GM18508 (cell line): ENCODE measurements at regions not wholly inside any gene's neighbourhood (a gene's known extent, or its start where the extent isn't known, plus 50 kb on each side); places are given as distances from the start of the nearest gene placed in this dataset.

ENCODE experiments used
- ATAC-seq: cut with Tn5 transposase; IDR thresholded peaks from one replicate; pipeline ENCODE4 v1.9.1; 2021; ENCODE audit warnings: moderate number of reproducible peaks; ENCODE audit not compliant: insufficient read depth, unreplicated experiment

GRCh38 chr6:114783083-114783482 lies 440.3 kb upstream of the HS3ST5 start:
- no peak for ATAC-seq

GRCh38 chr6:114764866-114765265 lies 422.0 kb upstream of the HS3ST5 start:
- ATAC-seq: no peak

GRCh38 chr6:114762145-114762544 lies 419.3 kb upstream of the HS3ST5 start:
- no peak for ATAC-seq

DNA sequence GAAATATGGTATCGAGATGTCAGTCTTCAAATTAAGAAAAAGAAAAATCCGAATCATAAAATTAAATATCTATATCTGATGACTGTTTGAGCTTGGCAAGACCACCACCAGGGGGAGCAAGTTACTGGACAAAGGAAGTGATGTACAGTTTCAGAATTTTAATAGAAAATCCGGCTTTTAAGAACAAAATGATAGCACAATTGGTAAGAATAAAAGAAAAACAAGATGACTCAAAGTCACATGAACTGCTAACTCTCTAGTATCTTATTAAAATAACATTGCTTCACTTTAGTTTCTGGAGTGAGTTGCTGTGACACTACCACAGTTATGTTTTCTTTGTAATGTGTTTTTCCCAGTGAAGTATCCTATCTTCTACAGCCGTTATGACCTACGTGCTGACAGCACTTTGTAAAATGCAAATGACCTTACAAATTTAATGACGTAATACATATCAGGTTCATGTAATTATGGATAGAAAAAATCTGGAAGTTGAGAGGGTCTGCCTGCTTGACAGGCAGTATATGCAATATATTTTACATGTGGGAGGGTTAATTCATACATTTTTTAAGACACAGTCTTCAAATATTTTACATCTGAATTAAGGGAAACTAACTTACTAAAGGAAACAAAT lies 405.3 kb upstream of the HS3ST5 start:
- no peak for ATAC-seq

DNA sequence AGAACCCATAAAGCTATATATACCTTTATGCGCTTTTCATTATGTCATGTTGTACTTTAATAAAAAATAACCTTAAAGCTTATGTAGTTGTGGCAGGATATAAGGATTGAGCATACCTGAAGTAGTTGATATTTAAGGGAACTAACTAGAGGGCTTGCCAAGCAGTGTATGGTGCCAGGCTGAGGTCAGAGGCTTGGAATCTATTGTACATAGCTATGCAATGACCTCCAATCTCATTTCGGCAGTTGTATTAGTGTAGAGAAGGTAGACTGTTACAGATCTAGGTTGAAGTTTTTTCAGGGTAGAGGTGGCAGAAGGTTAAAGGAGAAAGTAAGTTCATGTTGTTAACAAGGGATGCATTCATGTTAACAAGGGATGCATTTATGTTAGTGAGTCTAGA lies 397.7 kb upstream of the HS3ST5 start:
- no peak for ATAC-seq

- ATAC-seq: no peak
Measured at GRCh38 chr6:114739656-114740055, 396.8 kb upstream of the HS3ST5 start.

DNA sequence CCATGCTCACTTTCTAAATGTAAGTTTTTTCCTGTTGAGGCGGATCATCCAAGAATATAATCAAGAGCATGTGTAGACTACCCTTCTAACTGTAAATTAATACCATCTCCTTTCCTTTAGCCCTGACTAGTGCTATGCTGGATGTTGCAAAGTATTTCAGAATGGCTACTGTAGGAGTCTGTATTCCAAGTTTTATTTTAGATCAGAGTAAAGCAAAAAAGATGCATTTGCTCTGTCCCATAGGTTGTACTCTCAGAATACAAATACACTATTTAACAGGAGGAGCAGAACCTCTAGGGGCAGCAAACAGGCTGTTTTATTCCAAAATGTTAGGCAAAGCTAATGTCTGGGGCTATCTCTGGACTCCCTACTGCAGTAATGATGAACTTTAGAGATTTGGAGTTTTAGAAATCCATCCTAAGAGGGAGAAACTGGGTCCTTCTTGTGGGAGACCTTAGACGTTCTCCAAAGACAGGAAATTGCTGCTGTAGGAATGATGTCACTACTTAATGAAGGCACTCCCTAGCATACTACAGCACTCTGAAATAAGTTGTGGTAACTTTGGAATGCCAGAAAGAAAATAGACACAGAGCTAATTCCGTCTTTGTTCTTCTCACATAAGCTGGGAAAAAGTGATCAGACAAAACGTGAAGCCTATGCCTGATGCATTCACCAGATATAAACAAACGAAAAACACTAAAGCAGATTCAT lies 392.4 kb upstream of the HS3ST5 start:
- ATAC-seq: no peak

- ATAC-seq: no peak
Measured at GRCh38 chr6:114733596-114733995, 390.8 kb upstream of the HS3ST5 start.

DNA sequence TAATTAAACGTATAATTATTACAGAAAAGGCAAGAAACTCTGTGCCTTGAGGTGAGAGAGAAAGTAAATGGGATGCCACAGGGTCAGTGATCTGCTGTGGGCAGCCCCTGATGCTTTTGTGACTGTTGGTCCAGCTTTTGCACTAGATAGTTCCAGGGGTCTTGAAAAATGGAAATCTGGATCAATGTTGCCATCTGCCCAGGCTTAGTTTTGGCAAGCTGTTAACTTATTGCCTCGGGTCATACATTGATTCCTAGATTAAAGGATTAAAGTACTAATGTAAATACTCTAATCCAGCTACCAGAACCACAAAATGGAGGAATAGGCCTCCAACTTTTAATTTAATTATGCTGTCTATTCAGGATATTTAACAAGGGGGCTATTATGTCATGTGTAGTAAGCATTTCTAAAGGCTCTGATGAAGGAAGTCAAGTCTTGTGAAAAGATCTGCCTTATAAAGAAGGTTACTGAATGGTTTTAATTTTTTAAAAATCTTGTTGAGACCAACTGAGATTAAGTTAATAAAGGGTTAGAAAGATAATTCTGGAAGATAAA lies 376.0 kb upstream of the HS3ST5 start:
- no peak for ATAC-seq

GRCh38 chr6:114718186-114718585 lies 375.4 kb upstream of the HS3ST5 start:
- ATAC-seq: no peak

GRCh38 chr6:114714836-114715507 lies 372.1 kb upstream of the HS3ST5 start:
- ATAC-seq: peak; percentile 54

DNA sequence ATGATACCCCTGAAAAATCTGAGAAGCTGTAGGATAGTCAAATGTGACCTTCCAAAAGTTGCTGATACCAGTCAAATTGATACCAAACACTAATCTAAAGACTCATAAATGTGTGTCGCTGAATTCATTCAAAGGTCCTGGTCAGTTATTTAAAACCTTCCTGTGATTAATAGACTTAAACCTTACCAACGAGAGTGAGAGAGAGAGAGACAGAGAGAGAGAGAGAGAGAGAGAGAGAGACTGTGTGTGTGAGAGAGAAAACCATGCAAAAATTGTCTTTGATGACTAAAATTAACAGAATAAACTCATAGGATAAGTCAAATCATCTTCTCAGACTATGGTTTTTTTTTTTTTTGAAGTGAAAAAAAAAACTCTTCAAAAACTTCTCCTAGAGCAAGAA lies 370.9 kb upstream of the HS3ST5 start:
- peak; percentile 25 for ATAC-seq

GRCh38 chr6:114712129-114712662 lies 369.4 kb upstream of the HS3ST5 start:
- no peak for ATAC-seq

DNA sequence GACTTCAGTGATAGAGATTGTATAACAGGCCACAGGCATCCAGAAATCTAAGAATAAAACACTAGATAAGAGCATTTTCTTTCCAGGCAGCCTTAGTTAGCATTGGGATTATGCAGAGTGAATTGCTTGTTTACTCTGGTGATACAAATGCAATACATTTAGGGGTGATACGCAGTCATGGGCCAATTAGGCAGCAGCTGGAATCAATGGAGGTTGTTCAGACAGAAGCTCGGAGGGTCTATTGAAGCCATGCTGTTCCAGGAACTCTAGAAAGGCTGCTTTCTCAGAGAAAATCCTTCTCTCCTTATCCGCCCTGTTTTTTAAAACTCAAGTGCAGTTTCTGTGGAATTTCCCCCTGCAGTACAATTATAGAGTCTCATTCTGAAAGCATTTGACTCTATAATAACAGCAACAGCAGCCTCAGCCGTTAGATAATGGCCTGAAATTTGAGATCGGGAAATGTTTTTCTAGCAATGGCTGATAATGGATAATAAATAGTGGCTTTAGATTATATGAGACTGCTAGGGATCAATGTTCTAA lies 364.3 kb upstream of the HS3ST5 start:
- no peak for ATAC-seq

GRCh38 chr6:114690625-114691024 lies 347.8 kb upstream of the HS3ST5 start:
- no peak for ATAC-seq

GRCh38 chr6:114659513-114659912 lies 316.7 kb upstream of the HS3ST5 start:
- no peak for ATAC-seq

DNA sequence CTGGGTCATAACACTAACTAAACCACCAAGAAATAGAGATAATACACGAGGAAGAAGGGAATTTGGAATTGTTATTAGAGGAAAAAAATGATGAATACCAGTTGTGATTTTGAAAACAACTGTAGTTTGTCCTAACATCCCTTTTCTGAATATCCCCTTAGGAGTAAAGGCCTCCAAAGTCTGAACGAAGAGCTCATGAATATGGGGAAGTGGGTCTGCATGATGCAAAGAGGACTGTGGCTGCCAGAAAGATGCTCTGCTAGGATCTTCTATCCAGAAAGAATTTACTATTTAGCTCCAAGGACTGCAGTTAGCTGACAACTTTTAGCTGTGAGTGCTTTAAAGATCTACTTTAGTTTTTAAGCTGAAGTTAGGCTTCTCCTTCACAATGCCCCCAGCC lies 308.8 kb upstream of the HS3ST5 start:
- ATAC-seq: no peak

- ATAC-seq: no peak
Measured at GRCh38 chr6:114650891-114651290, 308.1 kb upstream of the HS3ST5 start.

- no peak for ATAC-seq
Measured at GRCh38 chr6:114649298-114649697, 306.5 kb upstream of the HS3ST5 start.

DNA sequence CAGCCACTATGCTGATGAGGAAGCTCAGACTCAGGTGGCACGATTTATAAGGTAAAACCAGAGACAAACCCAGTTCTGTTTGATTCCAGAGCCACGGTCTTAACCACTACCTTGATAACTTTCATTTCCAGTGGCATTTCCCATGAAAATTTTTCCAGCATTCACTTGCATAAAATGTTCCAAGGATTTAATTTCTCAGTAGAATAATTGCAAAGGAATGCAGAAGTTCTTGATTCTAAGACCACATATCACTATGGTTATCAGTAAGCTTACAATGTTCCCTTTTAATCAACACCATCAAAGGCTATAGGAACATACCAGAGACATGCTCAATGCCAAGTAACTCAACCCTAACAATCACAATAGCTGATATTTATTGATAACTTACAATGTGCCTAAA lies 306.0 kb upstream of the HS3ST5 start:
- ATAC-seq: no peak

- no peak for ATAC-seq
Measured at GRCh38 chr6:114638341-114638740, 295.5 kb upstream of the HS3ST5 start.
